NCI-H82 treated with DMSO at 0.1 percent for 48 hours (cell line): ENCODE measurements at regions not wholly inside any gene's neighbourhood (a gene's known extent, or its start where the extent isn't known, plus 50 kb on each side); places are given as distances from the start of the nearest gene placed in this dataset.

ENCODE experiments used
- DNase-seq: peaks from one replicate; lab custom pipeline; 2025; ENCODE audit not compliant: unreplicated experiment; lab: John Stamatoyannopoulos, UW

DNA sequence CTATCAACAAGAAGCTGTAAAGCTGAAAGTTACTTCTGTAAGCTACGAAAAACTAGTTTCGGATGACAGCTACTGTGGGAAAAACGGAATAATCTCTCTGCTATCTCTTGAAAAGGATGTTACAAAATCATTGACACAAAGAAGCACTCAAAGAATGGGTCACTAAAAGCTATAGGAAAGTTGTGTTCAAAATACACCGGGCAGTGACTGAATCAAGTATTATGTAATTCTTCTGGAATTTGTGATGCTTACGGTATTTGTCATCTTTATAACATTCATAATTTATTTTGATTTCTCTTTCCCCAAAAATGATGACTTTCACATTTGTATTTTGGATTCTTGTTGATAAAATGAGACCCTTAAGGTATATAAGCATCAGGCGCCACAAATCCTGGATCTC lies 112.1 kb upstream of the KLF6 start:
- DNase-seq, result no peak

DNA sequence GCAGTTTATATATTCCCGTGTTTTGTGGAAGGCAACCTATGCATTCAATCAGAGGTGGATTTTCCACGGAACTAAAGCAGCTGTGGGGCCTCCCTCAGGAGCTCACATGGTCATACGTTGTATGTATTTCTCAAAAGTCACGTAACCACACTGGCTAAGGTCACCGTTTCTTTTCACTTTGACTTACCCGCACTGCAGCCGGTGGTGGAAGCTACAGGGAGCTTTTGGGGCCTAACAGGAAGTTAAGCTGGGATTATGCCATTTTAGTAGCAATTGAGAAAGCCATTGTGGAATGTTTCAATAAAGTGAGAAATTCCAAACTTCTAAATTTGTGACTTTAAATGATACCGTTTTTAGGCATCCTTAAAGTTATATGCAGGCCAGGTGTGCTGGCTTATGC lies 111.2 kb upstream of the KLF6 start:
- no peak for DNase-seq

DNA sequence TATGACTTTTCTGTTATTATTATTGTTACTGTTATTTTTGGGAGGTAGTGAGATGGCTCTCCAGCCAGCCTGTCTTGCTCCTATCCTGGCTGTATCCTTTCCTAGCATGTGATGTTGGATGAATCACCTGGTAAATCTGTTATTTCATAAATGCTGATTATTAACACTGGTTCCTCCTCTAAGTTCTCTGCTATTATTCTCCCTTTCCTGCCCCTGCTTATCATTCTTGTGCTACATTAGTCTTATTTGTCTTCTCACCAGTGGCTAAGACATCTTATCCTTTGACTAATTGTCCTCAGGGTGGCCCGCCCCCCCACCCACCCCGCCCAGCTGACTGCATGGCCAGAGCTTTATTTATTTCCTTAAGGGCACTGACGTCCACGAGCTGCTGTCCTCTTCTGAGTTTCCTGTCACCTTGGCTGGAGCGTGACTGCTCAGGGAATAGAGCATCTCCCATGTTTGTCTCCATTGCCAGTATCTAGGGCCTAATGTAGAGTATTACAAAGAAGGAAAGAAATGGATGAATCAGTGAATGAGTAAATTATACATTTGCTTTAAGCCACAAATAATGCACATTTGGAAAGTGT lies 110.1 kb upstream of the KLF6 start:
- no peak for DNase-seq

DNA sequence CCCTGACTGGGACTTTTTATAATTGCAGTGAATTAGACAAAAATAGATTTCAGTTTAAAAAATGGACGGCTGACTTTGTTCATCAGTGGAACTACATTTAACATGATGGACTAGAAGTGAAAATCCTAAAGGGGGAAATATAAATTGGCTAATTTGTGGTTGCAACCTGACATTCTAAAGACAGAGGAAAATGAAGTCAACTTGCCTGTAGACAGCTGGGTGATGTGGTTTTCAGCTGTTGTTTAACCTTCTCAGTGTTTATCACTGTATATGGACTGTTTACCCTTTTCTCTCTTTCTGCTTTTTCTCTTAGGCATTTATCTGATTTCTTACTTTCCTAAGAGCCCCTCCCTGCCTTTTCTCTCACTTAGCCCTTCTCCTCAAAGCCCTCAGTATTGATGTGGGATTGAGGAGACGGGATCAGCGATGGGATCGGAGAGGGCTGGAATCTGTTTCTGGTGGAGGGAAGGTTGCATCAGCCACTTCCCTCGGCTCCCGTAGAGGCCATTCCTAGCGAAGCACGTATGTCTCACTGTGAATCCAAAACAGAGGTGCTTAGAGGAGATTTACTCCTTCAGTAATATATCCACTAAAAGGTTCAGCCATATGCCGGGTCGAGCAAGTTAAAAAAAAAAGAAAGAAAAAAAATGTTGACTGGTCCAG lies 109.0 kb upstream of the KLF6 start:
- peak; percentile 68 for DNase-seq

DNA sequence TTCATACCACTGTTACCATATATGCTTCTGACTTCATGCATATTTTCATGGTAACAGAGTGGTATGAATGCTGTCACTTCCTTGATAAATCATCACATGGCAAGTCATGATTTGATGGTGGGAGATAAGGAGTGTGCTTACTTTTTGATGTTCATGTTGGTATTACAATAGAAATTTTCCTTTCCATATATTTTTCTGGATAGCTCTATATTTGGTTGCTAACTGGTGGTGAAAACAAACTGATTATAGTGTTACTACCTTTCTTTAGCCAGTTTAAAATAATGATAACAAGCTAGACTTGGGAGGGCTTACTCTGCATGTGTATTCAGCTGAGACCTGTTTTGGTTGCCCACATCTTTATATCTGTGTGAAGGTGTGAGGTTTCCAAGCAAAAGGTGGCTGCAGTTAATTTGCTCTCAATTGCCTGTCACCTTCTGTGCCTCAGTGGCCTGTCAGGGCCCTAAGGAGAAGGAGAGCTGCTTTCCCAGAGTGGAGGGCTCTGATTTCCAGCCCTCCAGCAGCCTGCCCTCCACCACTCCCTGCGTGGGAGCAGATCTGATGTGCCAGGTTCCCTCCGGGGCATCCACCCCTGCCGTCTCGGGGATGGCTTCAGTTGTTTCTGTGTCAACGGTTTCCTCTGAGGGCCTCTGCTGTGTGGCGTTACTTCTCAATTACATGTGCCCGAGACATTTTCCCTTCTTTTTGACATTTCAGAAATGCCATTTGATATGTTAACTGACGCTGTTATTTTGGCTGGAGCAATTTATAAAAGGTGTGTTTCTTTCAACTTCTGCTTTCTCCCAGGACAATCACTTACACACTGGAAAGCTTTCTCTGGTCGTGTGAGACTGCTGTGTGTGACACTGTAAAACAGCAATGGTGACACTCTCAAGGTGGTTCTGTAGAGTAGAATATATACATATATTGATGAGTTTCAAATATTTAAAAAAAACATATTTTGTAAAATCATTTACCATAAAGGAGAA lies 107.7 kb upstream of the KLF6 start:
- no peak for DNase-seq

DNA sequence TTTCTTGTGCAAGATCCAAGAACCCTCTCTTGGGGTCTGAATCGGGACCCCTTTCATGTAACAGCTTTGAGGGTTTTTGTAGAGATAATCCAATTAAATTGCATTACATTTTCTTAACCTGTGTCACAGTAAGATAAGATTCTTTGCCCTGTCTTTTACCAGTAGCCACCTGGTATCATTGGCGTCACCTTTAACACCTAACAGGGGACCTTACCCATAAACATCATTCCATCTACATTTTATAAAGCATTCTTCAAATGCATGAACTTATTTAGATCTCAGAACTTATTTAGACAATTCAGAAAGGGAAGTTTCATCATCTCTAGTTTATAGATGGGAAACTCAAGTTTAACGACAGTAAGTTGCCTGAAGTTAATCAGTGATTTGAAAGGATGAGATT lies 106.4 kb upstream of the KLF6 start:
- no peak for DNase-seq

DNA sequence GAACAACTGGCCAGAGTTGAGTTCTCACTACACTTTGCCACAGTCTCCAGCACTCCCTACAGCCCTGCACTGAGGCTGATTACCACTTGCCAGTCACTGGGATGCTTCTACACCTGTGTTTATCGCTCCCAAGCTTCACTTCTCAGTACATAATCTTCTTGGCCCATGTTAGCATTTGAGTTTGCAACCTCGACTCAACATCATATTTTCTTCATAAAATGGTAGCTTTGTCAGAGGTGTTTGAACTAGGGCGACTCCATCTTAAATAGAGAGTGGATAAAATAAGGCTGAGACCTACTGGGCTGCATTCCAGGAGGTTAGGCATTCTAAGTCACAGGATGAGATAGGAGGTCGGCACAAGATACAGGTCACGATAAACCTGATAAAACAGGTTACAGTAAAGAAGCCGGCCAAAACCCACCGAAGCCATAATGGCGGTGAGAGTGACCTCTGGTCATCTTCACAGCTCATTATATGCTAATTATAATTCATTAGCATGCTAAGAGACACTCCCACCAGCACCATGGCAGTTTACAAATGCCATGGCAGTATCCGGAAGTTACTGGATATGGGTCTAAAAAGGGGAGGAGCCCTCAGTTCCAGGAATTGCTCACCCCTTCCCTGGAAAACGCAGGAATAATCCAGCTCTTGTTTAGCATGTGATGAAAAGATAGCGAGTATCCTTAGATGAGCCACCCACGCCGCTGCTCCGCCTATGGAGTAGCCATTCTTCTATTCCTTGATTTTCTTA lies 105.8 kb upstream of the KLF6 start:
- no peak for DNase-seq

DNA sequence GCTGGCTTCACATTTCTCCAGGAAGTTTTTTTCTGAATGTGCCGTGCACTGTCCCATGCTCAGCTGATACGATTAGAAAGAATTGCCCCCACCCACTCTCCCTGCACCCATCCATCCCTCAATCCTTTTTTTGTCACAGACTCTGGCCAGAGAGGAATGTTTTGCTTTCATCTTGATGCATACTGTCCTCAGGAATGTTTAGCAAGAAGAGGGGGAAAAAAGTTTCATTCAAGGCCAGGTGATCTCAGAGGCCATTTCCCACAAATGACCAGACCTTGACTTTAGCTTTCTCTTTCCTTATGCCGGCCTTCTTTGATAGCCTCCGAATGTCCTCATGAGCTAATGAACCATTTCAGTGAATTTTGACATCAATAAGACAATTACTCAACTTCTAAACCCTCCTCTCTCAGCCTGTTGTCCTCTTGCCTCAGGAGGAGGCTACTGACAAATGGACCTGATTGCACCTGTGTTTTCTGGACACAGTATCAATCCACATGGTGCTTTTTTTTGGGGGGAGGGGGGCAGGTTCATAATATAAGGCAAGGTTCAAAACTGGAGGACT lies 105.0 kb upstream of the KLF6 start:
- no peak for DNase-seq

DNA sequence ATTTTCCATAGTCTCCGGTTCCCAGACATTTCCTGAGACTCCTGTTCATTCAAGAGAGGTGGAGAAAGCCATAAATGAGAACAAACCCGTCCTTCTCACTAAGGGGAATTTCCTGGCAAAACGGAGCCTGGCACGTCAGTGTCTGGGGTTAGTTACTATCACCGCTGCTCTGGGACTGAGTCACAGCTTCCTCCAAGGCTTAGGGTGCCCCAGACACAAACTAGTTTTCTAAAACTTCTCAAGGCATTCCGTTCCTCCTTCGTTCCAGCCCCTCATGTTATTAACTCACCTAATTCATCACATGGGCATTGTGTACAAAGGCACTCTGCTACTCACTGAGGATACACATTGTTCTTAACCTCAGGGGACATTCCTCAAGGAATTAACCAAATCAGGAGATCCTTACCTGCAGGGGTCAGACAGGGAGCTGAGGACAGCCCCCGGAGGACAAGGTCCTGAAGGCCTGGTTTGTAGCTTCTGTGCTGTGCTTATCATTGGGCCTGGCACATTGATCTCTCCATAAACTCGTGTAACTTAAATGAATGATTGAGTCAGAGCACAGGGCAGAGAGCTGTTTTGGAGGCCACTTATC lies 103.0 kb upstream of the KLF6 start:
- DNase-seq, result no peak

DNA sequence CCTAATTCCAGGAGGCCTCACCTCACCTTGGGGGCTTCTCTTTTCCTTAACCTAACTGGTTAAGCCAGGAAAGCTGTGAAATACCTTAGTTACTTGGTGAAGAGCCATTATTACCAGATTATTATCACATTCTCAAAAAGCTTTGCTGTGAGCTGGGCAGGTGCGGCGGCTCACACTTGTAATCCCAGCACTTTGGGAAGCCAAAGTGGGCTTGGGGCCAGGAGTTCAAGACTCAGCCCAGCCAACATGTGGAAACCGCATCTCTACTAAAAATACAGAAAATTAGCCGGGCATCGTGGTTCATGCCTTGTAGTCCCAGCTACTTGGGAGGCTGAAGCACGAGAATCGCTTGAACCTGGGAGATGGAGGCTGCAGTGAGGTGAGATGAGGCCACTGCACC lies 102.4 kb upstream of the KLF6 start:
- DNase-seq, result no peak

DNA sequence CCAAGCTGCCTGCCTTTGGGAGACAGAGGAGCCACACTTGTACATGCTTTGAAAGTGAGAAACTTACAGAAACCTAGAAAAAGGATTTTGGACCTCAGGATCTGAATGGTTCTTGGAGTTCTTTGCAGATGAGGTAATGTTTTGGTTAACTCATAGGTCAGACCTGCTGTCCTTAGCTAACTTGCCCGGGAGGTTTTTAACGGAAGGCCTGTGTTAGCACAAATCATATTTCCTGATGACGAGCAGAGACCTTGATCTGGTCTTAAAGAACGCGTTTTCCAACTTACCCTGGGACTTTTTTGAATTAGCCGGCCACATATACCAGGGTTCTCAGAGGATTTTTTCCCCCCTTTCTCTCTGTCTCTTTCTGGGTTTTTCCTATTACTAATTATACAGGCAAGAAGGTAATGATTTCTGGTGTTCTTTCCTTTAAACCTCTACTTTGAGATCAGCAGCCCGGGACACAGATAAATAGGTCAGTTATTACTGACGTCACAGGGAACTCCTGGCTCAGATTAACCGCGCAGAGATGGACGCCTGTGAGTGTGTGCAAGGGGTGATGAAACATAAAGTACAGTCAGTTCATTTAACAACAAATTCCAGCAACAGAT lies 101.7 kb upstream of the KLF6 start:
- DNase-seq, result no peak

DNA sequence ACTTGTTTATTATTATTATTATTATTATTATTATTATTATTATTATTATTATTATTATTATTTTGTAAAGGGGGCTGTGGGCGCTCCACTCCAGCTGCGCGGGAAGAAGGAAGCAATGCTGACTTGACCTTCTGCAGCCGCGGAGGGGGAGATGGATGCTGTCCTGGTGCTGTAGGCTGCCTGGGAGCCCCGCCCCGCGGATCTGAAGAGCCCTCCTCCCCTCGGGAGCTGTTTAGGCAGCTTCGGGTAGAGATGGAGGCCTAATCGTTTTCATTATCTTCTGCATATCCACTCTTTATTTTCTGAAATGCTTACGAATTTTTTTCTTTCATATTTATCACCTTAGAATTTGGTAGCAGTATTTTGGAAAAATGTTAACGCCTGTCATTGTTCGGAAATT lies 101.2 kb upstream of the KLF6 start:
- DNase-seq, result no peak

DNA sequence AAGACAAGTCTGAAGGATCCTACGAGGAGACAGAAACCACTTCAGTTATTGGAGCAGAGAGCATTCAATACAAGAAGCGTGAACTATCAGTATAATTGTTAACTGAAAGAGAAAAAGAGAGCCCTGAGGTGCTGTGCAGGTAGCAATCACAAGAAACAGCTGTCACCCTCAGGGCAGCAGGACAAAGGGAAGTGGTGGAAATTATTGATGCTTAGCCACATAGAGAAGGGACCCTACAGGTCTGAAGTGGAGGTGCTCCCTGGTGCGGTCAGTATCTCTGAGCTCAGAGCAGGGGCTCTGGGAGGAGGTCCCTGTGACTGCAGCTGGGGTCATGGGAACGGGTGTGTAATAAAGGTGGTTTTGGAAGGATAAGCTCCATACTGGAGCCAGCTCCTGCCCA lies 97.8 kb upstream of the KLF6 start:
- DNase-seq, result no peak

DNA sequence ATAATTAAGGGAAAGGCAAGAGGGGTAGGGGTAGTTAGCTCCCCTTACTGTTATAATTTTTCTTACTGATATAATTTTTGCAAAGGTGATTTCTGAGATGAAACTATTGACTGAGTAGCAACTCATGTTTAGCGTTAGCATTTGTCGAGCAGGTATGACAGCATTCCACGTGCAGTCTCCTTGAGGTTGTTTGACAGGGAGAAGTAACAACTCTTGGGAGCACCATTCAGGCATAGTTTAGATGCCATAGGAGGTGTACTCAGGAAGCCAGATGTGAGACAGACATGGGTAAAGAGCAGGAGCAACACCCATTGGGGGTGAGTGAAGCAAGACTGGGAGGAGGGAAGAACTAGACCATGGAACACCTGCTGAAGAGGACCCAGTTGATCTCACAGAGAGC lies 96.6 kb upstream of the KLF6 start:
- no peak for DNase-seq

DNA sequence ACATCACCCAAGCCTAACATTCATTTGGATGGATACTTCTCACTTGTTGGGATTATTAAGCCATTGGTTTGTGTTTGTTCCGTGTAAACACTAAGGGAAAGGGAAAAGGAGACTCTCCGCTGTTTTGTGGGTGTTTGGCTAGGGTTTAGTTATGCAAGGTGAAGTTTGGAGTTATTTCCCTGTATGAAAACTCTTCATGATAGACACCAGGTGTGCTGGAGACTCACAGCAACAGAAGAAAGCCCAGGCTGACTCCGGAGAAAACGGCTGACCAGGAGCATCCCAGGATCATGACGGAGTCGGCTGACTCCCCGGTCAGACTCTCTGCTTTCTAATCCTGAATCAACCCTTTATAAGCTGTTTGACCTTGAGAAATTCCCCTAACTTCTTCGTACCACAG lies 94.1 kb upstream of the KLF6 start:
- no peak for DNase-seq

DNA sequence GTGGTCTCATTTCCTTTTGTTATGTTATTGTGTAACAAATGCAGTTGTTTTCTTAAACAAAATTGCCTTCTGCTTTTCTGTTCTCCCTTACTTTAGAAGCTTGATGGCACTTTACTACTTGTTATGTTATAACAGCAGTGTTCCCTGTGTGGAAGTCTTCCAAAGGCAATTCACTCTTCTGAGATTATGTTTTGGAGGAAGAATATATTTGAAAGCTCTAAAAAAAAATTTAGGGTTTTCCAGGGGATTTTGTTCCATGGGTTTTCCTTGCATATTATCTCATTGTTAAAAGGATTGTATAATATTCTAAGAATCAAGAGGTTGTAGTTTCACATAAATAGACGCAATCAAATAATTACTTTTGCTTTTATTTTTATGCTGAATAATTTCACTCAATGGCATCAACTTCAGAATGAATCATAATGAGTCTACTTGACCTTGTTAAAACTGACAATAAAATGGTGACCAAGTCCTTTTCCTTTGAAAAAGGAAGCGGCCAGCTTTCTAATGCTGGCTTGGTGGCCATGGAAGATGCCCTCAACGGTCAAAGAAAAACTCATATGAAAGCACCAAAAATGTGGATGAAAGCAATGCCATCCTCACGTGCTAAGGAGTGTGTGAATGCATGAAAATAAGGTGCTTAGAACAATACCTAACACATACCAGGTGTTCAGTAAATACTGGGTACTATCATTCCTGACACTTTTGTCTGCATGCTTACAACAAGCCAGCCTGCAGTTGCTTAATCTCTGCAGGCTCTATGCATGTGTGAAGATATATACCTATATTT lies 92.4 kb upstream of the KLF6 start:
- DNase-seq, result no peak

DNA sequence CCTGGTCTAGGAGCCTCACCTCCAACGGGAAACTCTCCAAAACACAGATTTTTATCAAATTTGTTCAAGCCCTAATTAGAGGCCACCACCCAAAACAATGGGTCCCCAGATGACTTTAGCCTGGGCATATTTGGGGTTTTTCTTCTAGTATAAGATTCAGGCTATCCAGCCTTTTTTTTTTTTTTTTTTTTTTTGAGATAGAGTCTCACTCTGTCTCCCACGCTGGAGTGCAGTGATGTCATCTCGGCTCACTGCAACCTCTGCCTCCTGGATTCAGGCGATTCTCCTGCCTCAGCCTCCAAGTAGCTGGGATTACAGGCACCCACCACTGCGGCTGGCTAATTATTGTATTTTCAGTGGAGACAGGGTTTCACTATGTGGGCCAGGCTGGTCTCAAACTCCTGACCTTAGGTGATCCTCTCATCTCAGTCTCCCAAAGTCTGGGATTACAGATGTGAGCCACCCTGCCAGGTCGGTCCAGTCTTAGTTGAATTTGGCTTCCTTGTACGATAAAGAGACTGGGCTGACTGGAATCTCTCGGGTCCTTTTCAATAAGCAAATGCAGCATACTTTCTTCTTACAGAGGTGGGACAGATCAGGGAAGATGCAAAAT lies 91.4 kb upstream of the KLF6 start:
- no peak for DNase-seq

DNA sequence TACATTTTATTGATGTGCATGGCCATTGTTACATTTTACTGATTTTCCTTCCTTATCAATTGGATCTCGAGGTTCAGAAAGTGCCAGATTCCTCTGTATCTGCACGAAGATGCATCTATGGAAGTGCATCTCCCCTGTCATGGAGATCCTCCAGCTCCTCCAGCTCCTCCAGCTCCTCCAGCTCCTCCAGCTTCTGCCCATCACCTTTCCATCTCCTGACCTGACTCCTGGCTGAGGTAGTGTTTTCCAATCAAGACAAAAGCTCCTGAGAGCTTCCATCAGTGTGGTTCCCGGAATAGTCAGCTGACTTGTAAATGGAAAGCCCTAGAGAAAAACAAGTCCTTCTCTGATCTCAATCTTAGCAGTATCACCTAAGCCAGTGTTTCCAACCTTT lies 90.8 kb upstream of the KLF6 start:
- no peak for DNase-seq
